OCI-LY3 (cell line): ENCODE measurements at regions not wholly inside any gene's neighbourhood (a gene's known extent, or its start where the extent isn't known, plus 50 kb on each side); places are given as distances from the start of the nearest gene placed in this dataset.

Experiments used
- EZH2phosphoT487 ChIP-seq: fragments of 200-600 bp; shearing (Covaris generic); IDR thresholded peaks from 2 replicates; pipeline ENCODE4 v1.6.1; 2018; ENCODE audit warnings: antibody characterized with exemption, mixed run types, low read depth
- TF ChIP-seq, protein P1 (sequence below): fragments of 200-600, 300-600 bp; sonication (generic); IDR thresholded peaks from 2 replicates; pipeline ENCODE4 v1.5.1; 2014; ENCODE audit warnings: antibody characterized with exemption, low read length, low read depth

DNA sequence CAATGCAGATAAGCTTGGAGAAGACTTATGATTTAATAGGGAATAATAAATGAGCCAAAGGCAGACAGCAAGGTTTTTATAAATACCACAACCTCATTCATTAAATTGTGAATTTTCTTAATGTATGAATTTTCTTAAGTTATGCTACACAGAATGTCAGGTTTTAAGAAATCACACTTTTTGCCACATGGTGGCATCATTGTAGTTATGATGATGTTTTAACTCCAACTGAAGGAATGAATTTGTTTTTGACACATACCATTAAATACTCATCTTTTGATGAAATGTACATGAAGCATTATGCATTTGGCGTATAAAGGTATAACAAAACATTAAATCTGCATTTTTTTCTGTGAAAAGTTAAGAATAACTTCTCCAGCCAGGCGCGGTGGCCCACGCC lies 524.1 kb upstream of the FBXO33 start:
- TF ChIP-seq, protein P1, sequence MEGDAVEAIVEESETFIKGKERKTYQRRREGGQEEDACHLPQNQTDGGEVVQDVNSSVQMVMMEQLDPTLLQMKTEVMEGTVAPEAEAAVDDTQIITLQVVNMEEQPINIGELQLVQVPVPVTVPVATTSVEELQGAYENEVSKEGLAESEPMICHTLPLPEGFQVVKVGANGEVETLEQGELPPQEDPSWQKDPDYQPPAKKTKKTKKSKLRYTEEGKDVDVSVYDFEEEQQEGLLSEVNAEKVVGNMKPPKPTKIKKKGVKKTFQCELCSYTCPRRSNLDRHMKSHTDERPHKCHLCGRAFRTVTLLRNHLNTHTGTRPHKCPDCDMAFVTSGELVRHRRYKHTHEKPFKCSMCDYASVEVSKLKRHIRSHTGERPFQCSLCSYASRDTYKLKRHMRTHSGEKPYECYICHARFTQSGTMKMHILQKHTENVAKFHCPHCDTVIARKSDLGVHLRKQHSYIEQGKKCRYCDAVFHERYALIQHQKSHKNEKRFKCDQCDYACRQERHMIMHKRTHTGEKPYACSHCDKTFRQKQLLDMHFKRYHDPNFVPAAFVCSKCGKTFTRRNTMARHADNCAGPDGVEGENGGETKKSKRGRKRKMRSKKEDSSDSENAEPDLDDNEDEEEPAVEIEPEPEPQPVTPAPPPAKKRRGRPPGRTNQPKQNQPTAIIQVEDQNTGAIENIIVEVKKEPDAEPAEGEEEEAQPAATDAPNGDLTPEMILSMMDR = peak; percentile 67
- no peak for TF ChIP-seq EZH2phosphoT487
